Type B pancreatic cell (in vitro differentiated cells): ENCODE measurements at regions not wholly inside any gene's neighbourhood (a gene's known extent, or its start where the extent isn't known, plus 50 kb on each side); places are given as distances from the start of the nearest gene placed in this dataset.

ENCODE experiments used
- DNase-seq: peaks from one replicate; pipeline ENCODE4 v3.0.0; 2021; ENCODE audit warnings: mixed read lengths; ENCODE audit not compliant: unreplicated experiment; ENCODE audit errors: extremely low spot score
- H3K27ac Mint-ChIP-seq: 2 replicates; pipeline ENCODE4 v1.8.0; 2021; ENCODE audit warnings: mild to moderate bottlenecking, mixed read lengths
- H3K27me3 Mint-ChIP-seq: 2 replicates; pipeline ENCODE4 v1.8.0; 2021; ENCODE audit warnings: mixed read lengths
- H3K36me3 Mint-ChIP-seq: 2 replicates; pipeline ENCODE4 v1.8.0; 2021; ENCODE audit warnings: mixed read lengths
- H3K4me1 Mint-ChIP-seq: one replicate; pipeline ENCODE4 v1.8.0; 2021; ENCODE audit warnings: mixed read lengths; ENCODE audit not compliant: unreplicated experiment
- H3K4me3 Mint-ChIP-seq: 2 replicates; pipeline ENCODE4 v1.8.0; 2021; ENCODE audit warnings: mild to moderate bottlenecking, mixed read lengths
- H3K9me3 Mint-ChIP-seq: 2 replicates; pipeline ENCODE4 v1.8.0; 2021; ENCODE audit warnings: mixed read lengths
- TF ChIP-seq, protein P1 (sequence below): fragments of 200-600 bp; sonication (generic); conservative IDR thresholded peaks from 2 replicates; pipeline ENCODE4 v1.5.0; 2021; ENCODE audit warnings: antibody characterized with exemption, mild to moderate bottlenecking

DNA sequence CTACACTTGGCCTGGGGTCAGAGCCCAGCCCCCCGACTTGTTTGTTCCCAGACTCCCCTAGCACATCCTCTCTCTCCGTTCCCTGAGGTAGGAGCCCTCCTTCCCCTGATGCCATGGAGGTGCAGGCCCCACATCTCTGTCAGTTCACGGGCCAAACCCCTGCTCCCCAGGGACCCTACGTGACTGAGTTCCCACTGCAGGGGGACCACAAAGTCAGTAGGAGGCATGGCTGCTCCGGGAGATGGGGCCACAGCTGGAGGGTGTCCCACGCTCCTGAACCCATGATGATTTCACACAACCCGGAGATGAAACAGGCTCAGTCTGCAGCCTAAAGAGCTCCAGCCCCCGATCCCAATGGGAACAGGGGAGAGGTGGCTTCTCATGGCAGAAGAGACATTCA, 272.2 kb downstream of the NPHP4 start:
- no peak overlapping the region for H3K27ac Mint-ChIP-seq
- TF ChIP-seq, protein P1, sequence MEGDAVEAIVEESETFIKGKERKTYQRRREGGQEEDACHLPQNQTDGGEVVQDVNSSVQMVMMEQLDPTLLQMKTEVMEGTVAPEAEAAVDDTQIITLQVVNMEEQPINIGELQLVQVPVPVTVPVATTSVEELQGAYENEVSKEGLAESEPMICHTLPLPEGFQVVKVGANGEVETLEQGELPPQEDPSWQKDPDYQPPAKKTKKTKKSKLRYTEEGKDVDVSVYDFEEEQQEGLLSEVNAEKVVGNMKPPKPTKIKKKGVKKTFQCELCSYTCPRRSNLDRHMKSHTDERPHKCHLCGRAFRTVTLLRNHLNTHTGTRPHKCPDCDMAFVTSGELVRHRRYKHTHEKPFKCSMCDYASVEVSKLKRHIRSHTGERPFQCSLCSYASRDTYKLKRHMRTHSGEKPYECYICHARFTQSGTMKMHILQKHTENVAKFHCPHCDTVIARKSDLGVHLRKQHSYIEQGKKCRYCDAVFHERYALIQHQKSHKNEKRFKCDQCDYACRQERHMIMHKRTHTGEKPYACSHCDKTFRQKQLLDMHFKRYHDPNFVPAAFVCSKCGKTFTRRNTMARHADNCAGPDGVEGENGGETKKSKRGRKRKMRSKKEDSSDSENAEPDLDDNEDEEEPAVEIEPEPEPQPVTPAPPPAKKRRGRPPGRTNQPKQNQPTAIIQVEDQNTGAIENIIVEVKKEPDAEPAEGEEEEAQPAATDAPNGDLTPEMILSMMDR, result no peak
- no peak for DNase-seq
- H3K4me3 Mint-ChIP-seq, result no peak overlapping the region
- H3K9me3 Mint-ChIP-seq, result peaks cover 6% of the 10 kb centered on the region
- H3K36me3 Mint-ChIP-seq, result no peaks in the 10 kb centered on the region
- peaks cover 10% of the 10 kb centered on the region for H3K4me1 Mint-ChIP-seq
- peaks cover 16% of the 10 kb centered on the region for H3K27me3 Mint-ChIP-seq

DNA sequence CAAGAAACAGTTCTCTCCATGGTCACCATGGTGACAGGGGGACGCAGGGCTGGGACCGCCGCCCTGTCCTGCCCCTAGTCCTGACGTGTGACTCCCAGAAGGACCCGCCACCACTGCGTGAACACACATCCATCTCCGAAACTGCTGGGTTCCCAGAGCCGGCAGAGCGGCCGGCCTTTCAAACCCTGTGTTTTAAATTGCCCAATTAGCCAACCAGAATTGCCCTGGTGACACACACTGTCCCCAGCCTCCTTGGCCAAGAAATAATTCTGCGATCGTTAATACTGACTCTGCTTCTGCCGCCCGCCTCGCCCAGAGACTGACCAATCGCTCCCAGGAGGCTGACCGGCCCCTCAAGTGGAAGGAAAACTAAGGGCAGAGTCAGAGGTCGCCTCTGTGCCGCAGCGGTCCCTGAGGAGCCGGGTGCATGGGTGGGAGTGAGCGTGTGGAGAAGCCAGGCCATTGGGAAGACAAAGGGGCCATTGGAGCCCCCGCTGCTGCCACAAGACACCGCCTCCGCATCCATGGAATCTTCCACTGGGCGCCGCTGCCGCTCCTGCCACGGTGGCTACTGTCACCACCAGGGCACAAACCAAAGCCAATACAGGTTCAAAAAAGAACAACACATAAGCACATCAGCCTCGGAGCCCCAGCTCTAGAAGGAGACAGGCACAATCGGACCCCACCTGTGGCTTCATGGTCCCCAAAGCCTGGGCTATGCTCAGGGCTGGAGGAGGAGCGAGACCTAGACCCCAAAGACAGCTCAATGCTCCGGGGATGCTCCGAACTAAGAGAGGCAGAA, 273.2 kb downstream of the NPHP4 start:
- no peaks in the 10 kb centered on the region for H3K36me3 Mint-ChIP-seq
- H3K4me1 Mint-ChIP-seq, result peaks cover 10% of the 10 kb centered on the region
- TF ChIP-seq, protein P1, result peak; percentile 51
- H3K9me3 Mint-ChIP-seq, result peaks cover 6% of the 10 kb centered on the region
- no peak for DNase-seq
- no peak overlapping the region for H3K27ac Mint-ChIP-seq
- peaks cover 16% of the 10 kb centered on the region for H3K27me3 Mint-ChIP-seq
- no peak overlapping the region for H3K4me3 Mint-ChIP-seq

DNA sequence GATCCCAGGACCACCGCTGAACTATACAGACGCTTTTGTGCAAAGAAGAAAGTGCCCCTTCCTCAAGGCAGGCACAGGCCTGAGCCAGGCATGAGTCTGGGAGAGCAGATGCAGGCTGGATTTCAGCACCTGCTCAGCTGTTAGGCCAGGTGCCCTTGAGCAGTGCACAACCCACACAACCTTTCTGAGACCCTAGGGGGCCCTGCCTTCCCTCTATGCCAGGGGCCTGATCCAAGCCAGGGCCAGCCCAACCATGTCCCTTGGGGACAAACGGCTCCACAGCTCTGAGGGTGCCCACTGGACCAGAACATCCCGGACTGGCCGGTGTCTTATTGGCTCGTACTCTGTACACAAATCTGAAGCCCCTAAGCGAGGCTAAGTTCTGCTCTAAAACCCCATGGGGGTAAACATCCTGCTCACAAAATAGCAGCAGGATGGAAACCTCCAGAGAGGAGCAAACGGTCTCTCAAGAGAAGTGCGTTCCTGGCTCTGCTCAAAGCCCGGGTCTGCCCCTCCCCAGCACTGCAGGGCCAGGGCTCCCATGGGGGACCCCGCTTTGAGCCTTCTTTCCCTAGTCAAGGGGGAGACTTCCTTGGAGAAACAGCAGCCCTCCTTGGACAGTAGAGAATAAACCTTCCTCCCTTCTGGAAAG, 275.1 kb downstream of the NPHP4 start:
- no peak for DNase-seq
- Mint-ChIP-seq H3K36me3 (no peaks in the 10 kb centered on the region), H3K9me3 (no peaks in the 10 kb centered on the region), H3K4me3 (no peak overlapping the region), H3K4me1 (peaks cover 10% of the 10 kb centered on the region), H3K27ac (no peak overlapping the region), H3K27me3 (peaks cover 16% of the 10 kb centered on the region)
- TF ChIP-seq, protein P1, result no peak

DNA sequence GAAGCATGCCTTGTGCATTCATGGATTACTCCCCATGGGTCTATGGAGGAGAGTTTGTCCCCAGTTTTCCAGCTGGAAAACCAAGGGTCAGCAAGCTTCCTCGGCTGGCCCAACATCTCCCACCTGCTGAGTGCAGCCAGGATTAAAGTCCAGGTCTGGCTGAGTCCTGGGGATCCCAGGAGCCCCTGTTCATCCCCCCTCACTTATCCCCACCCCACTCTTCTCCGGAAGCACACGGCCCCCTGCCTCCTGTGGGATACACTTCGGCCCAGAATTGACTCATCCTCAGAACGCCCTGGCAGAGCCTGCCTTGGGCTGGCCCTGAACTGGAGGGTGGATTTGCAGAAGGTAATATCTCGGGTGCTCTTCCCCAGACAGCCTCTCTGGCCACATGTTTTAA, 276.1 kb downstream of the NPHP4 start:
- peaks cover 16% of the 10 kb centered on the region for H3K27me3 Mint-ChIP-seq
- H3K27ac Mint-ChIP-seq, result no peak overlapping the region
- H3K9me3 Mint-ChIP-seq, result no peaks in the 10 kb centered on the region
- TF ChIP-seq, protein P1, result no peak
- no peak overlapping the region for H3K4me3 Mint-ChIP-seq
- DNase-seq, result no peak
- H3K36me3 Mint-ChIP-seq, result no peaks in the 10 kb centered on the region
- peaks cover 10% of the 10 kb centered on the region for H3K4me1 Mint-ChIP-seq

DNA sequence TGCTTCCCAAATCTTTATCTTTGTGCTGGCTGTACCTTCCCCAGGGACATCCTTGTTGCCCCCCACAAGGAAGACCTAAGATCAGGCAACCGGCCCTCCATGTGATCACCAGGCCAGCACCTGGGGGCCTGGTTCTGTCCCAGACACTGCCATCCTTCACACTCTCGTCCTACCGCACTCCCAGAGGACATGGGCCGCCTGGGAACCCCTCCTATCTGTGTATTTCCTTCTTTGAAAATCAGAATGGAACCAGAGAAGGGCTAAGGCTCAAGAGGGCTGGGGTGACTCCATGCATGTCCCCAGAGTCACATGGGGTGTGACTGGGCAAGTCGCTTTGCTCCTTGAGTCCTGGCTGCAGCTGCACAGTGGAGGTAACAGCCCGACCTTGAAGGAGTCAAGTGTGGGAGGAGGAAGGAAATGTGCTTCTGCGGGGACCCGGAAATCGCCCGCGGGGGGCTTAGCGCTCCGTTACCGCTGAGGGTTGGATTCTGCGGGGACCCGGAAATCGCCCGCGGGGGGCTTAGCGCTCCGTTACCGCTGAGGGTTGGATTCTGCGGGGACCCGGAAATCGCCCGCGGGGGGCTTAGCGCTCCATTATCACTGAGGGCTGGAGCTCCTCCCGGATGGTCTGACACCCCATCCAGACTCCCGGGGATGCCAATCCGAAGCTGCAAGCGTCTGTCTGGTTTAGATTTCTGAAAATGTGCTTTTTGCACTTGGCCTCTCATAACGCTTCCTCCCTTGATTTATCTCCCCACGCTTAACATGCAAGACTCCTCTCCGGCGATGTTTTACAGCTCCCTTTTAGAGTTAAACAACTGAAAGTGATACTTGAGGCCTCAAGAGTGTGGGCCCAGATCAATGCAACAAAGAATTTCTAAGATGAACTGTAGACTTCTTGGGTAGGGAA, 278.9 kb downstream of the NPHP4 start:
- peaks cover 14% of the 10 kb centered on the region for H3K27me3 Mint-ChIP-seq
- H3K36me3 Mint-ChIP-seq, result no peaks in the 10 kb centered on the region
- no peak for DNase-seq
- TF ChIP-seq, protein P1, result no peak
- no peak overlapping the region for H3K4me3 Mint-ChIP-seq
- H3K4me1 Mint-ChIP-seq, result peaks cover 10% of the 10 kb centered on the region
- H3K9me3 Mint-ChIP-seq, result no peaks in the 10 kb centered on the region
- no peak overlapping the region for H3K27ac Mint-ChIP-seq
